Kidney epithelial cell (primary cell): ENCODE measurements at regions not wholly inside any gene's neighbourhood (a gene's known extent, or its start where the extent isn't known, plus 50 kb on each side); places are given as distances from the start of the nearest gene placed in this dataset.
A peak's percentile ranks its signal among the peaks of the same experiment; 100 is the strongest.

ENCODE experiments used
- DNase-seq: peaks from one replicate; pipeline ENCODE4 v3.0.0-alpha.2; 2010; ENCODE audit warnings: low read depth
- H3K27me3 ChIP-seq: 2 replicates; pipeline ENCODE4 v1.6.0; 2011; ENCODE audit warnings: low read length; ENCODE audit not compliant: control insufficient read depth, insufficient read depth
- H3K36me3 ChIP-seq: 2 replicates; pipeline ENCODE4 v1.5.1; 2011; ENCODE audit warnings: low read length; ENCODE audit not compliant: control insufficient read depth, insufficient read depth
- H3K4me3 ChIP-seq: 2 replicates; pipeline ENCODE4 v1.5.1; 2011; ENCODE audit warnings: low read depth, mild to moderate bottlenecking, control low read depth, low read length
- TF ChIP-seq, protein P1 (sequence below): IDR thresholded peaks from 2 replicates; pipeline ENCODE4 v1.5.1; 2011; ENCODE audit warnings: mild to moderate bottlenecking, moderate library complexity, low read length, control low read depth, inconsistent platforms; ENCODE audit not compliant: insufficient read depth, poor library complexity, severe bottlenecking

DNA sequence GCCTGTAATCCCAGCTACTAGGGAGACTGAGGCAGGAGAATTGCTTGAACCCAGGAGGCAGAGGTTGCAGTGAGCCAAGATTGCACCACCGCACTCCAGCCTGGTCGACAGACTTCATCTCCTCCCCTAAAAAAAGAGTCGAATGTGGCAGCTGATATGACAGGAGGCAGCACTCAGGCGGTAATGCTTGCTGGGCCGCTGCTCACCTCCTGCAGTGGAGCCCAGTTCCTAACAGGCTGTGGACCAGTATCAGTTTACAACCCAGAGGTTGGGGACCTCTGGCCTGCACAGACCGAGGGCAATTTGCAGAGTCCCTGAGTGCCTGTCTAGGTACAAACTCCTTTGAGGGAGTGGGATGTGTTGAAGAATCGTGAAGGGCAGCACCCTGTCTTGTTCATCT lies 136.2 kb downstream of the SMAD6 start:
- Histone ChIP-seq H3K36me3 (no peaks in the 10 kb centered on the region), H3K27me3 (no peaks in the 10 kb centered on the region)
- TF ChIP-seq, protein P1, sequence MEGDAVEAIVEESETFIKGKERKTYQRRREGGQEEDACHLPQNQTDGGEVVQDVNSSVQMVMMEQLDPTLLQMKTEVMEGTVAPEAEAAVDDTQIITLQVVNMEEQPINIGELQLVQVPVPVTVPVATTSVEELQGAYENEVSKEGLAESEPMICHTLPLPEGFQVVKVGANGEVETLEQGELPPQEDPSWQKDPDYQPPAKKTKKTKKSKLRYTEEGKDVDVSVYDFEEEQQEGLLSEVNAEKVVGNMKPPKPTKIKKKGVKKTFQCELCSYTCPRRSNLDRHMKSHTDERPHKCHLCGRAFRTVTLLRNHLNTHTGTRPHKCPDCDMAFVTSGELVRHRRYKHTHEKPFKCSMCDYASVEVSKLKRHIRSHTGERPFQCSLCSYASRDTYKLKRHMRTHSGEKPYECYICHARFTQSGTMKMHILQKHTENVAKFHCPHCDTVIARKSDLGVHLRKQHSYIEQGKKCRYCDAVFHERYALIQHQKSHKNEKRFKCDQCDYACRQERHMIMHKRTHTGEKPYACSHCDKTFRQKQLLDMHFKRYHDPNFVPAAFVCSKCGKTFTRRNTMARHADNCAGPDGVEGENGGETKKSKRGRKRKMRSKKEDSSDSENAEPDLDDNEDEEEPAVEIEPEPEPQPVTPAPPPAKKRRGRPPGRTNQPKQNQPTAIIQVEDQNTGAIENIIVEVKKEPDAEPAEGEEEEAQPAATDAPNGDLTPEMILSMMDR = no peak

GRCh38 chr15:66838671-66839239 lies 136.7 kb downstream of the SMAD6 start:
- Histone ChIP-seq H3K27me3 (no peaks in the 10 kb centered on the region), H3K4me3 (no peak overlapping the region), H3K36me3 (no peaks in the 10 kb centered on the region)
- no peak for DNase-seq
- TF ChIP-seq, protein P1 = peak; percentile 79

More for the DNA sequence above, 136.2 kb downstream of the SMAD6 start:
- H3K4me3 ChIP-seq = no peak overlapping the region
- DNase-seq = no peak

GRCh38 chr15:66839506-66840112 lies 137.6 kb downstream of the SMAD6 start:
- no peak overlapping the region for H3K4me3 ChIP-seq
- TF ChIP-seq, protein P1 = no peak
- no peaks in the 10 kb centered on the region for H3K27me3 ChIP-seq
- no peaks in the 10 kb centered on the region for H3K36me3 ChIP-seq
- no peak for DNase-seq

DNA sequence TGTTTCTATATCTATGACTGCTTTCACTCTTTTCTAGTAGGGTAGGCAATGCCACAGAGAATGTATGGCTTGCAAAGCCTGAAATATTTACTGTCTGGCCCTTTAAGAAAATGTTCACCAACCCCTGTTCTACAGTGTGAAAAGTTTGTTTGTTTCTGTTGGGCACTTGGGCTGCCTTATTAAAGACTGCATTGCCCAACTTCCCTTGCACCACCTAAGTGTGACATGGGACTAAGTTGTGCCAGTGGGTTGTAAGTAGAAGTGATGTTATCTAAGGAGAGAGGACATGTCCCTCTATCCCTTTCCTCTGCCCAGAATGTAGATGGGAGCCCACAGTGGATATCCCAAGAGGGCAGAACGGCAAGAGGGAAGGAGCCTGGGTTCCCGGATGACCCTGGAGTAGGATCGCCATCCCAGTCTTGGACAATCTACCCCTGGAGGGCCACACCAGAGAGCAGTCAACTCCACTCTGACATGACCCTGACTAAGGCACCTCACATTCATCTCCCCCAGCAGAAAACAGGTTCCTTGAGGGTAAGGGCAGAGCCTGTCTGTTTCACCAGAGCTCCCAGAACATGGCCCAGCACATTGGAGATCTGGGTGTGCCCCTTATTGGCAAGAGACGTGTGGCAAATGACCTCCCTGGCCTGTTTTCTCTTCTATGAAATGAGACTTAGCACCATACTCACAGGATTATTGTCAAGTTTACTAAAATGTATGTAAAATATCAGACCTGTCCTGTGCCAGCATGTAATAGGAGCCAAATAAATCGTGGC lies 138.8 kb downstream of the SMAD6 start:
- TF ChIP-seq, protein P1 = no peak
- no peak overlapping the region for H3K4me3 ChIP-seq
- H3K27me3 ChIP-seq = no peaks in the 10 kb centered on the region
- no peaks in the 10 kb centered on the region for H3K36me3 ChIP-seq
- no peak for DNase-seq

GRCh38 chr15:66841953-66842681 lies 140.1 kb downstream of the SMAD6 start:
- TF ChIP-seq, protein P1 = no peak
- DNase-seq = peak; percentile 74

More at GRCh38 chr15:66841953-66842681, 140.1 kb downstream of the SMAD6 start:
- H3K36me3 ChIP-seq = no peaks in the 10 kb centered on the region
- H3K4me3 ChIP-seq = peak overlapping the region; percentile 44
- H3K27me3 ChIP-seq = no peaks in the 10 kb centered on the region
